Transverse colon (tissue), 4 donors: ENCODE measurements at regions not wholly inside any gene's neighbourhood (a gene's known extent, or its start where the extent isn't known, plus 50 kb on each side); places are given as distances from the start of the nearest gene placed in this dataset.

Experiments
- DNase-seq: peaks from one replicate; pipeline ENCODE4 v3.0.0-alpha.2; 2019
- H3K27ac ChIP-seq, 4 donors: fragments of 200-600 bp; sonication (generic); 2 replicates each; pipeline ENCODE4 v1.5.1; 2016 to 2018; ENCODE audit warnings: inconsistent platforms in 4 of 4
- H3K27me3 ChIP-seq: fragments of 200-600 bp; sonication (generic); 2 replicates; pipeline ENCODE4 v1.5.1; 2017; ENCODE audit warnings: inconsistent platforms
- H3K36me3 ChIP-seq, 4 donors: fragments of 200-600 bp; sonication (generic); 2 replicates each; pipeline ENCODE4 v1.5.1; 2017 to 2019; ENCODE audit warnings: inconsistent platforms in 4 of 4
- H3K4me1 ChIP-seq, 4 donors: fragments of 200-600 bp; sonication (generic); 2 replicates each; pipeline ENCODE4 v1.5.1; 2017 to 2020; ENCODE audit warnings: inconsistent platforms in 4 of 4
- H3K4me3 ChIP-seq, 4 donors: fragments of 200-600 bp; sonication (generic); 1 replicate in 1 of 4; 2 replicates in 3 of 4; pipeline versions ENCODE4 v1.5.1 to v1.6.1; 2017 to 2019; ENCODE audit warnings: inconsistent platforms in 4 of 4
- H3K9me3 ChIP-seq, 2 donors: fragments of 200-600 bp; sonication (generic); 2 replicates each; pipeline ENCODE4 v1.5.1; 2017 to 2019; ENCODE audit warnings: inconsistent platforms in 2 of 2
- CTCF ChIP-seq, 5 experiments: fragments of 200-600 bp in 3 of 5; fragments of 450-650 bp in 2 of 5; sonication (generic) in 3 of 5; IDR thresholded peaks; 1 replicate in 2 of 5; 2 replicates in 3 of 5; pipeline ENCODE4 v1.5.1; 2016 to 2017; ENCODE audit warnings: antibody characterized with exemption in 5 of 5, inconsistent platforms in 3 of 5, mild to moderate bottlenecking in 2 of 5, moderate library complexity in 1 of 5
- EP300 ChIP-seq: sonication (generic); formaldehyde crosslinking; IDR thresholded peaks from one replicate; pipeline ENCODE4 v1.6.1; 2017; ENCODE audit warnings: antibody characterized with exemption, low read depth
- POLR2A ChIP-seq: fragments of 450-650 bp; IDR thresholded peaks from one replicate; pipeline ENCODE4 v1.6.1; 2016; ENCODE audit warnings: antibody characterized with exemption, mild to moderate bottlenecking, moderate library complexity
- POLR2AphosphoS5 ChIP-seq, 3 donors: sonication (generic); formaldehyde crosslinking; IDR thresholded peaks; one replicate each; pipeline ENCODE4 v1.6.1; 2016; ENCODE audit warnings: antibody characterized with exemption in 3 of 3
- WGBS, 2 donors: methylation state at CpG; one replicate each; pipeline ENCODE4 v1.1.5; 2018; ENCODE audit warnings: low coverage in 1 of 2; 5-methylcytosine and 5-hydroxymethylcytosine counted together
- in situ Hi-C, 4 donors: fragments of 200-750 bp; cut with MboI; loops; one replicate each; pipeline versions ENCODE4 v1.15.0 to v1.15.1; 2017; ENCODE audit warnings: low sequenced_read_pairs in 3 of 4, low pct_ligation_motif_present in 1 of 4, low pct_unique_long_range_greater_than_20kb in 1 of 4
- intact Hi-C: fragments of 100-400 bp; cut with DNase I; formaldehyde crosslinking; loops from one replicate; pipeline ENCODE4 v1.15.1; 2023; ENCODE audit warnings: low total_unique reads

- no peaks in the 10 kb centered on the region for H3K36me3 ChIP-seq
- no peak overlapping the region for H3K27ac ChIP-seq
- TF ChIP-seq CTCF (IDR thresholded peaks at IDR 0.05) (no peak), EP300 (no peak), POLR2AphosphoS5 (IDR thresholded peaks at IDR 0.05) (no peak), POLR2A (no peak)
- intact Hi-C loops: no loop called here
- no peak overlapping the region for H3K4me3 ChIP-seq
- peaks cover 0 to 15% of the 10 kb centered on the region in 2 donors for H3K9me3 ChIP-seq
- no peaks in the 10 kb centered on the region for H3K4me1 ChIP-seq
- WGBS, 2 donors: 80 to 85% methylated on average over 8 to 25 of the region's 25 CpGs
- DNase-seq: no peak
- in situ Hi-C loops: loop anchor here in 1 of 4 donors (25.0 kb wide), 1 partner anchor 105 kb away; no protein-coding TSS in a partner anchor
- no peaks in the 10 kb centered on the region for H3K27me3 ChIP-seq
These were observed 2333.3 kb downstream of the TP53TG3F start for GRCh38 chr16:35792516-35793285.

- no peak for DNase-seq
- in situ Hi-C loops (loop anchor here in 1 of 4 donors (25.0 kb wide), 1 partner anchor 106 kb away; no protein-coding TSS in a partner anchor), intact Hi-C loops (no loop called here)
- Histone ChIP-seq H3K27me3 (no peaks in the 10 kb centered on the region), H3K36me3 (no peaks in the 10 kb centered on the region), H3K4me3 (no peak overlapping the region), H3K9me3 (peaks cover 5 to 9% of the 10 kb centered on the region in 2 donors), H3K4me1 (no peaks in the 10 kb centered on the region), H3K27ac (no peak overlapping the region)
- TF ChIP-seq EP300 (no peak), CTCF (IDR thresholded peaks at IDR 0.05) (no peak), POLR2A (no peak), POLR2AphosphoS5 (IDR thresholded peaks at IDR 0.05) (no peak)
- WGBS, 2 donors: 37% methylated on average over 3 of the region's 3 CpGs; no CpG with 5 or more reads in 1 of the 2 donors
These were observed 2334.2 kb downstream of the TP53TG3F start for GRCh38 chr16:35793601-35794000.

GRCh38 chr16:35794896-35795295 lies 2335.5 kb downstream of the TP53TG3F start:
- Histone ChIP-seq H3K4me1 (no peaks in the 10 kb centered on the region), H3K27ac (no peak overlapping the region), H3K27me3 (no peaks in the 10 kb centered on the region), H3K36me3 (no peaks in the 10 kb centered on the region), H3K4me3 (no peak overlapping the region), H3K9me3 (peaks cover 5 to 9% of the 10 kb centered on the region in 2 donors)
- intact Hi-C loops: no loop called here
- TF ChIP-seq POLR2A (no peak), EP300 (no peak)
- in situ Hi-C loops: loop anchor here in 1 of 4 donors (25.0 kb wide), 1 partner anchor 108 kb away; no protein-coding TSS in a partner anchor
- DNase-seq: no peak
- WGBS, 2 donors: 69% methylated on average over 6 of the region's 6 CpGs; no CpG with 5 or more reads in 1 of the 2 donors

GRCh38 chr16:35795361-35796029 lies 2336.1 kb downstream of the TP53TG3F start:
- Histone ChIP-seq H3K4me3 (no peak overlapping the region), H3K36me3 (no peaks in the 10 kb centered on the region), H3K9me3 (peaks cover 5 to 9% of the 10 kb centered on the region in 2 donors), H3K27ac (no peak overlapping the region), H3K27me3 (no peaks in the 10 kb centered on the region), H3K4me1 (no peaks in the 10 kb centered on the region)
- TF ChIP-seq CTCF (IDR thresholded peaks at IDR 0.05) (no peak), EP300 (no peak), POLR2AphosphoS5 (IDR thresholded peaks at IDR 0.05) (no peak), POLR2A (no peak)
- intact Hi-C loops (no loop called here), in situ Hi-C loops (loop anchor here in 1 of 4 donors (25.0 kb wide), 1 partner anchor 108 kb away; no protein-coding TSS in a partner anchor)
- DNase-seq: no peak
- 80% methylated on average over 33 of the region's 33 CpGs; no CpG with 5 or more reads in 1 of the 2 donors for WGBS, 2 donors
